Fibroblast of the aortic adventitia (primary cell): ENCODE measurements at regions not wholly inside any gene's neighbourhood (a gene's known extent, or its start where the extent isn't known, plus 50 kb on each side); places are given as distances from the start of the nearest gene placed in this dataset. TPM values are rescaled to one million over a fixed set of nuclear protein-coding genes. Genes with fewer than 3 reads are reported as not detected.
A peak's percentile ranks its signal among the peaks of the same experiment; 100 is the strongest.

Source experiments
- DNase-seq: peaks from one replicate; pipeline ENCODE4 v3.0.0-alpha.2; 2010; ENCODE audit warnings: low read depth
- H3K4me3 ChIP-seq: 2 replicates; pipeline ENCODE4 v1.5.1; 2011; ENCODE audit warnings: low read depth, mild to moderate bottlenecking, control low read depth, low read length, moderate library complexity
- CTCF ChIP-seq: IDR thresholded peaks from 2 replicates; pipeline ENCODE4 v1.5.1; 2011; ENCODE audit warnings: mild to moderate bottlenecking, low read length, control low read depth, inconsistent platforms; ENCODE audit not compliant: insufficient read depth
- small RNA-seq: library from RNA; depleted of rRNA; stranded (forward); fragments of <200 nt; gene quantifications from one replicate; pipeline ENCODE3, GENCODE V24; 2012

GRCh38 chr4:10172278-10172921 is 55.8 kb upstream of the WDR1 start:
- H3K4me3 ChIP-seq = no peak overlapping the region
- no peak for TF ChIP-seq CTCF

GRCh38 chr4:10171055-10171454 is 54.5 kb upstream of the WDR1 start:
- no peak overlapping the region for H3K4me3 ChIP-seq
- no peak for DNase-seq
- TF ChIP-seq CTCF = no peak

More at GRCh38 chr4:10172278-10172921, 55.8 kb upstream of the WDR1 start:
- no peak for DNase-seq

GRCh38 chr4:10169839-10170387 is 53.3 kb upstream of the WDR1 start:
- no peak for TF ChIP-seq CTCF

GRCh38 chr4:10168151-10168550 is 51.6 kb upstream of the WDR1 start:
- H3K4me3 ChIP-seq = no peak overlapping the region

More at GRCh38 chr4:10169839-10170387, 53.3 kb upstream of the WDR1 start:
- no peak for DNase-seq
- no peak overlapping the region for H3K4me3 ChIP-seq

GRCh38 chr4:10167201-10167600 is 50.6 kb upstream of the WDR1 start:
- no peak for DNase-seq
- no peak for TF ChIP-seq CTCF
- no peak overlapping the region for H3K4me3 ChIP-seq

More at GRCh38 chr4:10168151-10168550, 51.6 kb upstream of the WDR1 start:
- no peak for TF ChIP-seq CTCF
- peak; percentile 52 for DNase-seq

Small RNA genes in the stretch of these regions (small RNA-seq; reads per million reads assigned to genes)
- not detected for gene AC006499.8
